ENCODE measurements at regions not wholly inside any gene's neighbourhood (a gene's known extent, or its start where the extent isn't known, plus 50 kb on each side); places are given as distances from the start of the nearest gene placed in this dataset.

DNA sequence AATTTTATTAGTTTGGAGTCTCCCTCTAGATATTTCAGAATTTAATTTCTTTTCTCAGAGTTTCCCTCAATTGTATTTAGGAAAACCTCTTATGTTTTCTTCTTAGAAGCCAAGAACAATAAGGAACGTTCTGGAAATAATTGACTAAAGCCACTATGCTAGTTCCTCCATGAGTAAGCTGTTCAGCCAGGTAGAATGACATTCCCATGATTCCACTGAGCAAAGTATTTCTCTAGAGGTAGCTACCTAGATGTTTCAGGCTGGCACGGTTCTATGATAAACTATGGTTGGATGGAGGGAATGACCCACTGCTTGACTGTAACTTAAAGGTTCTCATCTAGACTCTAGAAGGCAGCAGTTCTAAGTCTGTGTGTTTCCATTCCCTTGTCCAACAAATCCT is 62.4 kb downstream of the CLDN17 start:
- TF ChIP-seq POLR2AphosphoS5 (IDR thresholded peaks at IDR 0.05; ENCODE audit: low read depth, low read length) (no peak), POLR2A (IDR thresholded peaks at IDR 0.05; ENCODE audit: low read depth, low read length) (no peak), TAF1 (IDR thresholded peaks at IDR 0.05; ENCODE audit: borderline replicate concordance, low read depth, low read length) (no peak)
- no peak for DNase-seq (ENCODE audit: insufficient read length)
- no peak for FAIRE-seq

GRCh38 chr21:30102871-30103270 is 63.7 kb downstream of the CLDN17 start:
- FAIRE-seq = no peak

DNA sequence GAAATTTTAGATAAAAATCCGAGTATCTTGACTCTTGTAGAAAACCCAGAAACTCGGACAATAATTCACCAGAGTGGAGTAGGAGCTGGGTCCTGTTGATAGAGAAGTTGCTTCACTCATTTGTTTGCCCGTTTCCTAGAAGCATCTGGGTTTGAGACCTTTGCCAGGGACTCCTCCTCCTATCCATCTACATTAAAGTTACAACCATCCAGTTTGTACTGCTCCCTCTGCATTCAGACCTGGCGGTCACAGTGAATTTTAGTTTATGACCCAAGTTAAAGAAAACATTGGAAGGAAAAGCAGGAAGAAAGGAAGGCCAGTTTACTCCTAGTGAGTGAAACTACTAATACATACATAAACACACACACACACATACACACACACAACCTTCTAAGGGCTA is 64.6 kb downstream of the CLDN17 start:
- TF ChIP-seq TAF1 (IDR thresholded peaks at IDR 0.05; ENCODE audit: borderline replicate concordance, low read depth, low read length) (no peak), POLR2AphosphoS5 (IDR thresholded peaks at IDR 0.05; ENCODE audit: low read depth, low read length) (no peak), POLR2A (IDR thresholded peaks at IDR 0.05; ENCODE audit: low read depth, low read length) (no peak)
- DNase-seq (ENCODE audit: insufficient read length) (no peak), FAIRE-seq (no peak)

More at GRCh38 chr21:30102871-30103270, 63.7 kb downstream of the CLDN17 start:
- DNase-seq (ENCODE audit: insufficient read length) = no peak
- TF ChIP-seq POLR2A (IDR thresholded peaks at IDR 0.05; ENCODE audit: low read depth, low read length) (no peak), POLR2AphosphoS5 (IDR thresholded peaks at IDR 0.05; ENCODE audit: low read depth, low read length) (no peak), TAF1 (IDR thresholded peaks at IDR 0.05; ENCODE audit: borderline replicate concordance, low read depth, low read length) (no peak)

DNA sequence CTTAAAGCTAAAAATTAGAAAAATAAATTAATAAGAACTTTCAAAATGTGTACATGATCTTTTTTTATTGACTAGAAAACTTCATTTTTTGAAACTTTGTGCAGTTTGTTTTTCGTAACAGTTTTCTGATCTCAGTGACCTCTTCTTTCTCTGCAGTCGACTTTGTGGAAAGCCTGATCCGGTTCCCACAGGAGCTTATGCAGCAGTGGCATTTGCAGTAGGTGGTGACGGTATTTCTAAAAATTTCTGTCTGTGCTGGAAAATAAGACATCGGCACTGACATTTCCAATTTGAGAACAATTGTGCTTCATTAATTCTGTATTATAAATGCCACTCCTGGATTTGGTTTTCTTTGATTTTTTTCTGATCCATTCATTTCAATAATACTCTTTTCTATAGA is 68.8 kb downstream of the CLDN17 start:
- no peak for TF ChIP-seq TAF1 (IDR thresholded peaks at IDR 0.05; ENCODE audit: borderline replicate concordance, low read depth, low read length)
- TF ChIP-seq POLR2AphosphoS5 (IDR thresholded peaks at IDR 0.05; ENCODE audit: low read depth, low read length) = no peak
- no peak for TF ChIP-seq POLR2A (IDR thresholded peaks at IDR 0.05; ENCODE audit: low read depth, low read length)
- FAIRE-seq = no peak
- DNase-seq (ENCODE audit: insufficient read length) = no peak

DNA sequence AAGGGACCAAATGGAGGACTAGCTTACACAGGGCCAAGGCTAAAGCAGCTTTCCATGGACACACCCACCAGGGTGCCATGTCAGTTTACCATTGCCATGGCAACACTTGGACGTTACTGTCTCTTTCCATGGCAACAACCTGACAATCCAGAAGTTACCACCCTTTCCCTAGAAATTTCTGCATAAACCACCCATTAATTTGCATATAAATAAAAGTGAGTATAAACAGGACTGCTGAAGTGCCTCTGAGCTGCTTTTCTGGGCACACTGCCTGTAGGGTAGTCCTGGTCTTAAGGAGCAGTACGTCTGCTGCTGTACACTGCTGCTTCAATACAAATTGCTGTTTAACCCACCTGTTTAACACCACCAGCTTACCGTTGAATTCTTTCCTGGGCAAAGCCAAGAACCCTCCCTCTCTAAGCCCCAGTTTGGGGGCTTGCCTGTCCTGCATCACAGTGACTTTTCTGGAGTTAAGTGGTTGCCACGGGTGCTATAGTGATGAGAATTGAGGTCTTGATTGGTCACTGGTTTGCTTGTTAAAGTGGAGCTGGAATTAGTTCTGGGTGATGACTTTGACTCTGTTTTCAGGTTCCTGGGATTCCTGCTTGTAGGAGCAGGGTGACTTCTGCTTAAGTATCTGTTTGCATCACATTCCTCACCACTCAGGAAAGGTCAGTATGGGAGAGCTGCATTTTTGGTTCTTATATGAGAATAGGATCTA is 83.2 kb downstream of the CLDN17 start:
- DNase-seq (ENCODE audit: insufficient read length) (no peak), FAIRE-seq (no peak)
- no peak for TF ChIP-seq POLR2A (IDR thresholded peaks at IDR 0.05; ENCODE audit: low read depth, low read length)
- TF ChIP-seq TAF1 (IDR thresholded peaks at IDR 0.05; ENCODE audit: borderline replicate concordance, low read depth, low read length) = no peak
- TF ChIP-seq POLR2AphosphoS5 (IDR thresholded peaks at IDR 0.05; ENCODE audit: low read depth, low read length) = no peak

DNA sequence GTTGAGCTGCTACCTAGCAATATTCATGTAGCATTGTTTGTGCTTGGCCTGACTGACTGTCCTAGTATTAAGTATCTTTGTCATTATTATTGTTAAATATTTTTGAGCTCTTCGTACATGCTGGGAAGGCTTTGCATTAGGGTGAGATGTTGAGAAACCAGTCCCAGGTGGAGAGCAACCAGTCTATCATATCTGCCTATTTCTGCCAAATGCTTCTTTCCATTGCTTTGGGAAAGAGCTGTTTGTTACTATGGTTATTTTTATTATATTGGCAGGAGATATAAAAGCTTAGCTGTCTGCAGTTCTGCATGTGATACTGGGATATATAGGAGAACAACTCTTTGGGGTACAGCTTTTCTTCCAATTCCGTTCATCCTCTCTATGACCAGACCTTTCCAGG is 85.1 kb downstream of the CLDN17 start:
- TF ChIP-seq POLR2A (IDR thresholded peaks at IDR 0.05; ENCODE audit: low read depth, low read length) = no peak
- no peak for TF ChIP-seq POLR2AphosphoS5 (IDR thresholded peaks at IDR 0.05; ENCODE audit: low read depth, low read length)
- no peak for TF ChIP-seq TAF1 (IDR thresholded peaks at IDR 0.05; ENCODE audit: borderline replicate concordance, low read depth, low read length)
- FAIRE-seq (no peak), DNase-seq (ENCODE audit: insufficient read length) (no peak)

DNA sequence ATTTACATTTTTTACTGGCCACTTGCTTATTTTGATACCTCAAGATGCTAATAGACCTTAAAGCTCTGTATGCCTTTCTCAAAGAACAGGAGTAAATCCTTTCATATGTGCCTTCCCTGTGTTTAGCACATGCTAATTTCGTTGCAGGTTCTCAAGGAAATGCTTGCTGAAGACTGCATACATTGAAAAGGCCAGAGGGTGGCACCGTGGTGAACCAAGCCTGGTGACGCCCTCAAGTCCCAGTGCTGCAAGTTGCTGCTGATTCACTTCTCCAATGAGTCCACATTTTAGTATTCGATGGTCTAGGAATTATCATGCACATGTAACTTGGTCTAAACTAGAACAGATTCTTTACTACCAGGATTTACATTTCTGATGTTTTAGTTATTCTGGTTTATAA is 94.1 kb downstream of the CLDN17 start:
- FAIRE-seq (no peak), DNase-seq (ENCODE audit: insufficient read length) (no peak)

DNA sequence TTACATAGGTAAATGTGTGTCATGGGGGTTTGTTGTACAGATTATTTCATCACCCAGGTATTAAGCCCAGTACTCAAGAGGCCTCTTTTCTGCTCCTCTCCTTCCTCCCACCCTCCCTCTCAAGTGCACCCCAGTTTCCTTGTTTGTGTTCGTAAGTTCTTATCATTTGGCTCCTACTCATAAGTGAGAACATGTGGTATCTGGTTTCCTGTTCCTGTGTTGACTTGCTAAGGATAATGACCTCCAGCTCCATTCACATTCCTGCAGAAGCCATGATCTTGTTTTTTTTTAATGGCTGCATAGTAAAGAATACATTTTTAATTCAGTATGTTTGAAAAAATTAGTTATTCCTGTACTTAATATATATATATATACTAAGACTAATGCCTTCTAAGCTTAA is 107.7 kb downstream of the CLDN17 start:
- DNase-seq (ENCODE audit: insufficient read length) (no peak), FAIRE-seq (no peak)
- no peak for TF ChIP-seq POLR2AphosphoS5 (IDR thresholded peaks at IDR 0.05; ENCODE audit: low read depth, low read length)
- TF ChIP-seq POLR2A (IDR thresholded peaks at IDR 0.05; ENCODE audit: low read depth, low read length) = no peak
- no peak for TF ChIP-seq TAF1 (IDR thresholded peaks at IDR 0.05; ENCODE audit: borderline replicate concordance, low read depth, low read length)

More for the DNA sequence above, 94.1 kb downstream of the CLDN17 start:
- TF ChIP-seq POLR2AphosphoS5 (IDR thresholded peaks at IDR 0.05; ENCODE audit: low read depth, low read length) (no peak), TAF1 (IDR thresholded peaks at IDR 0.05; ENCODE audit: borderline replicate concordance, low read depth, low read length) (no peak), POLR2A (IDR thresholded peaks at IDR 0.05; ENCODE audit: low read depth, low read length) (no peak)

- FAIRE-seq (no peak), DNase-seq (ENCODE audit: insufficient read length) (no peak)
- TF ChIP-seq TAF1 (IDR thresholded peaks at IDR 0.05; ENCODE audit: borderline replicate concordance, low read depth, low read length) = no peak
- TF ChIP-seq POLR2A (IDR thresholded peaks at IDR 0.05; ENCODE audit: low read depth, low read length) = no peak
- no peak for TF ChIP-seq POLR2AphosphoS5 (IDR thresholded peaks at IDR 0.05; ENCODE audit: low read depth, low read length)
Observed at GRCh38 chr21:30057108-30057507, 109.5 kb downstream of the CLDN17 start.

DNA sequence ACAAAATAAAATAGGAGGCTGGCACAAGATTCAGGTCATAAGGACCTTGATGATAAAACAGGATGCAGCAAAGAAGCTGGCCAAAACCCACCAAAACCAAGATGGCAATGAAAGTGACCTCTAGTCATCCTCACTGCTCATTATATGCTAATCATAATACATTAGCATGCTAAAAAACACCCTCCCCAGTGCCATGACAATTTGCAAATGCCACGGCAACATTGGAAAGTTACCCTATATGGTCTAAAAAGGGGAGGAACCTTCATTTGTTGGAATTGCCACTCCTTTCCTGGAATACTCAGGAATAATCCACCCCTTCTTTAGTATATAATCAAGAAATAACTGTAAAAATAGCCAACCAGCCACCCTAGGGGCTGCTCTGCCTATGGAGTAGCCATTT is 108.8 kb upstream of the GRIK1 start:
- DNase-seq (ENCODE audit: insufficient read length) (no peak), FAIRE-seq (no peak)
- TF ChIP-seq POLR2A (IDR thresholded peaks at IDR 0.05; ENCODE audit: low read depth, low read length) (no peak), TAF1 (IDR thresholded peaks at IDR 0.05; ENCODE audit: borderline replicate concordance, low read depth, low read length) (no peak), POLR2AphosphoS5 (IDR thresholded peaks at IDR 0.05; ENCODE audit: low read depth, low read length) (no peak)

GRCh38 chr21:30044447-30045064 is 104.8 kb upstream of the GRIK1 start:
- peak; percentile 44 for FAIRE-seq
- TF ChIP-seq TAF1 (IDR thresholded peaks at IDR 0.05; ENCODE audit: borderline replicate concordance, low read depth, low read length) (no peak), POLR2A (IDR thresholded peaks at IDR 0.05; ENCODE audit: low read depth, low read length) (no peak), POLR2AphosphoS5 (IDR thresholded peaks at IDR 0.05; ENCODE audit: low read depth, low read length) (no peak)
- DNase-seq (ENCODE audit: insufficient read length) = no peak

DNA sequence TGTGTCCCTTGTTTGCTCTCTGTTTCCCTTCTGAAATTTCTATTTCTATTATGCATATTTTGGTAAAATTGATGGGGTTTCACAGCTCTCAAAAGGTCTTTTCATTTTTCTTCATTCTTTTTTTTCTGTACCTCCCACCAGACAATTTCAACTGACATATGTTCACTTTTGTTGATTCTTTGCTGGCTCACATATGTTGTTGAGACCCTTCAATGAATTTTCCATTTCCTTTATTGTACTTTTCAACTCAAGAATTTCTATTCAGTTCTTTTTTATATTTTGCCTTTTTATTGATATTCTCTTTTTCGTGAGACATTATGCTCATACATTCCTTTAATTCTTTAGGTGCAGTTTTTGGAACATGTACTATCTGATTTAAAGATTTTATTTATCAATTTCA is 102.6 kb upstream of the GRIK1 start:
- DNase-seq (ENCODE audit: insufficient read length) (no peak), FAIRE-seq (no peak)
- no peak for TF ChIP-seq POLR2A (IDR thresholded peaks at IDR 0.05; ENCODE audit: low read depth, low read length)
- TF ChIP-seq POLR2AphosphoS5 (IDR thresholded peaks at IDR 0.05; ENCODE audit: low read depth, low read length) = no peak
- no peak for TF ChIP-seq TAF1 (IDR thresholded peaks at IDR 0.05; ENCODE audit: borderline replicate concordance, low read depth, low read length)
